Glomerular endothelial cell (primary cell): ENCODE measurements at regions not wholly inside any gene's neighbourhood (a gene's known extent, or its start where the extent isn't known, plus 50 kb on each side); places are given as distances from the start of the nearest gene placed in this dataset.
"Not testable (repeated sequence)": the region's sequence is repeated elsewhere in the genome, so short reads cannot be mapped to it uniquely, and the experiment has no call there.

Experiments used
- DNase-seq: peaks from one replicate; pipeline ENCODE4 v3.0.0-alpha.2; 2011; ENCODE audit warnings: low read depth, low spot score; ENCODE audit errors: extremely low read depth

GRCh38 chr20:51960047-51960675, 157.8 kb upstream of the SALL4 start:
- no peak for DNase-seq

- DNase-seq = no peak
These were observed 156.8 kb upstream of the SALL4 start for GRCh38 chr20:51959066-51959542.

GRCh38 chr20:51958099-51959065, 156.1 kb upstream of the SALL4 start:
- DNase-seq = no peak

- DNase-seq = no peak
These were observed 153.4 kb upstream of the SALL4 start for GRCh38 chr20:51955756-51956155.

- DNase-seq = no peak
These were observed 151.5 kb upstream of the SALL4 start for GRCh38 chr20:51953731-51954340.

GRCh38 chr20:51950926-51951325, 148.6 kb upstream of the SALL4 start:
- no peak for DNase-seq

GRCh38 chr20:51946586-51946985, 144.3 kb upstream of the SALL4 start:
- no peak for DNase-seq

- no peak for DNase-seq
These were observed 143.6 kb upstream of the SALL4 start for GRCh38 chr20:51945881-51946280.

GRCh38 chr20:51945177-51945576, 142.9 kb upstream of the SALL4 start:
- DNase-seq = no peak

GRCh38 chr20:51943761-51944160, 141.4 kb upstream of the SALL4 start:
- no peak for DNase-seq

- DNase-seq = not testable (repeated sequence)
These were observed 141.0 kb upstream of the SALL4 start for GRCh38 chr20:51943326-51943725.

- no peak for DNase-seq
These were observed 139.2 kb upstream of the SALL4 start for GRCh38 chr20:51941503-51941902.

- DNase-seq = no peak
These were observed 136.9 kb upstream of the SALL4 start for GRCh38 chr20:51939259-51939585.

- no peak for DNase-seq
These were observed 136.4 kb upstream of the SALL4 start for GRCh38 chr20:51938559-51939258.

- no peak for DNase-seq
These were observed 135.5 kb upstream of the SALL4 start for GRCh38 chr20:51937779-51938178.

- DNase-seq = no peak
These were observed 134.1 kb upstream of the SALL4 start for GRCh38 chr20:51936377-51936776.

- no peak for DNase-seq
These were observed 132.7 kb upstream of the SALL4 start for GRCh38 chr20:51935003-51935358.

GRCh38 chr20:51934301-51935002, 132.1 kb upstream of the SALL4 start:
- no peak for DNase-seq

GRCh38 chr20:51931371-51931781, 129.1 kb upstream of the SALL4 start:
- no peak for DNase-seq

- peak; percentile 96 for DNase-seq
These were observed 128.5 kb upstream of the SALL4 start for GRCh38 chr20:51930775-51931174.
